SK-N-SH (cell line): ENCODE measurements at regions not wholly inside any gene's neighbourhood (a gene's known extent, or its start where the extent isn't known, plus 50 kb on each side); places are given as distances from the start of the nearest gene placed in this dataset.

Source experiments
- CTCF ChIA-PET: fragments of 300-600, 350-600 bp; formaldehyde crosslinking; extraction: SDS; loops from one replicate; lab custom pipeline; 2021; lab: Yijun Ruan, JAX
- POLR2A ChIA-PET: fragments of 350-600 bp; sonication (Branson Sonifier 250); formaldehyde crosslinking; extraction: SDS; loops from one replicate; lab custom pipeline; 2020; ENCODE audit warnings: antibody characterized with exemption, inconsistent platforms; lab: Yijun Ruan, JAX
- DNase-seq: peaks from one replicate; pipeline ENCODE4 v3.0.0; 2012
- H2AFZ ChIP-seq: fragments of 200-600 bp; sonication (generic); 2 replicates; pipeline ENCODE4 v1.8.1; 2016; ENCODE audit warnings: antibody characterized with exemption, mild to moderate bottlenecking, low read depth
- H3F3A ChIP-seq: fragments of 200-600 bp; sonication (generic); replicated peaks from 2 replicates; pipeline ENCODE3; 2016; ENCODE audit warnings: antibody characterized with exemption, mild to moderate bottlenecking; ENCODE audit not compliant: insufficient read depth
- H3K27ac ChIP-seq, 2 experiments: fragments of 200-500 bp in 1 of 2; fragments of 200-600 bp in 1 of 2; sonication (Bioruptor generic) in 1 of 2; sonication (generic), shearing (Covaris generic) in 1 of 2; 2 replicates each; pipeline versions ENCODE4 v1.5.1 to v1.6.1; 2014 to 2016; ENCODE audit warnings: low read depth in 2 of 2, inconsistent platforms in 1 of 2, low read length in 1 of 2, mild to moderate bottlenecking in 1 of 2, mixed read lengths in 1 of 2
- H3K27me3 ChIP-seq: fragments of 200-600 bp; sonication (generic), shearing (Covaris generic); 2 replicates; pipeline ENCODE4 v1.6.1; 2016; ENCODE audit warnings: mixed run types; ENCODE audit not compliant: insufficient read depth
- H3K36me3 ChIP-seq, 2 experiments: fragments of 200-500 bp in 1 of 2; fragments of 200-600 bp in 1 of 2; sonication (Bioruptor generic) in 1 of 2; sonication (generic) in 1 of 2; replicated peaks in 1 of 2; 2 replicates each; pipeline versions ENCODE3 to v1.5.1; 2014 to 2016; ENCODE audit warnings: low read length in 1 of 2, mild to moderate bottlenecking in 1 of 2; ENCODE audit not compliant: insufficient read depth in 2 of 2, control insufficient read depth in 1 of 2
- H3K4me1 ChIP-seq, 2 experiments: fragments of 200-500 bp in 1 of 2; fragments of 200-600 bp in 1 of 2; sonication (Bioruptor generic) in 1 of 2; sonication (generic), shearing (Covaris generic) in 1 of 2; 2 replicates each; pipeline versions ENCODE4 v1.5.1 to v1.6.1; 2014 to 2016; ENCODE audit warnings: low read depth in 1 of 2, low read length in 1 of 2, mixed run types in 1 of 2; ENCODE audit not compliant: insufficient read depth in 2 of 2, control insufficient read depth in 1 of 2
- H3K4me2 ChIP-seq: fragments of 200-600 bp; sonication (generic), shearing (Covaris generic); 2 replicates; pipeline ENCODE4 v1.6.1; 2017; ENCODE audit warnings: mixed run types
- H3K4me3 ChIP-seq, 2 experiments: fragments of 200-500 bp in 1 of 2; fragments of 200-600 bp in 1 of 2; sonication (Bioruptor generic) in 1 of 2; sonication (generic), shearing (Covaris generic) in 1 of 2; 2 replicates each; pipeline versions ENCODE4 v1.5.1 to v1.8.1; 2014 to 2016; ENCODE audit warnings: low read depth in 2 of 2, inconsistent platforms in 1 of 2, low read length in 1 of 2, mild to moderate bottlenecking in 1 of 2, mixed read lengths in 1 of 2, moderate library complexity in 1 of 2
- H3K79me2 ChIP-seq: fragments of 200-600 bp; sonication (generic); 2 replicates; pipeline ENCODE4 v1.8.1; 2017; ENCODE audit warnings: mild to moderate bottlenecking; ENCODE audit not compliant: insufficient read depth
- H3K9ac ChIP-seq: fragments of 200-600 bp; sonication (generic); 2 replicates; pipeline ENCODE4 v1.6.1; 2017; ENCODE audit warnings: mixed run types
- H3K9me2 ChIP-seq: fragments of 200-600 bp; sonication (generic); 2 replicates; pipeline ENCODE4 v1.6.1; 2017; ENCODE audit warnings: mixed run types
- H3K9me3 ChIP-seq: fragments of 200-600 bp; sonication (generic); 2 replicates; pipeline ENCODE4 v1.6.1; 2017; ENCODE audit warnings: mixed run types, mild to moderate bottlenecking, moderate library complexity
- H4K20me1 ChIP-seq: fragments of 200-600 bp; sonication (generic); 2 replicates; pipeline ENCODE4 v1.6.1; 2017; ENCODE audit warnings: mild to moderate bottlenecking, mixed run types; ENCODE audit not compliant: insufficient read depth
- CTCF ChIP-seq: fragments of 200-600 bp; sonication (generic); IDR thresholded peaks from 2 replicates; pipeline ENCODE4 v1.6.1; 2017; ENCODE audit warnings: antibody characterized with exemption, mild to moderate bottlenecking, moderate library complexity
- GABPA ChIP-seq: IDR thresholded peaks from 2 replicates; pipeline ENCODE4 v1.4.0; 2012; ENCODE audit warnings: low read depth, mild to moderate bottlenecking
- GATA2 ChIP-seq: sonication (generic); formaldehyde crosslinking; IDR thresholded peaks from 2 replicates; pipeline ENCODE4 v1.5.0; 2020; ENCODE audit warnings: mild to moderate bottlenecking, missing genetic modification reagents
- MEF2A ChIP-seq: IDR thresholded peaks from 2 replicates; pipeline ENCODE4 v1.4.0; 2012; ENCODE audit warnings: low read depth, borderline replicate concordance
- MXI1 ChIP-seq: IDR thresholded peaks from 2 replicates; pipeline ENCODE4 v1.6.1; 2012; ENCODE audit warnings: mild to moderate bottlenecking, low read depth, low read length, improper control_type of control experiment
- NFIC ChIP-seq: IDR thresholded peaks from 2 replicates; pipeline ENCODE4 v1.4.0; 2012; ENCODE audit warnings: borderline replicate concordance
- PBX3 ChIP-seq: IDR thresholded peaks from 2 replicates; pipeline ENCODE4; 2012
- RCOR1 ChIP-seq: fragments of 150-350 bp; IDR thresholded peaks from 2 replicates; pipeline ENCODE4 v1.6.1; 2017; ENCODE audit warnings: antibody characterized with exemption, low read length
- REST ChIP-seq: IDR thresholded peaks from 2 replicates; pipeline ENCODE4 v1.6.1; 2012; ENCODE audit warnings: mild to moderate bottlenecking, low read depth, low read length, moderate library complexity
- RFX5 ChIP-seq: IDR thresholded peaks from 2 replicates; pipeline ENCODE4 v1.6.1; 2012; ENCODE audit warnings: mild to moderate bottlenecking, improper control_type of control experiment, low read length
- RXRA ChIP-seq: IDR thresholded peaks from 2 replicates; pipeline ENCODE4 v1.4.0; 2012; ENCODE audit warnings: low read depth, mild to moderate bottlenecking, borderline replicate concordance
- SMC3 ChIP-seq: IDR thresholded peaks from 2 replicates; pipeline ENCODE4 v1.6.1; 2012; ENCODE audit warnings: low read depth, low read length, improper control_type of control experiment
- TCF12 ChIP-seq: IDR thresholded peaks from 2 replicates; pipeline ENCODE4 v1.4.0; 2012
- whole genome bisulfite sequencing: methylation state at CpG from one replicate; pipeline ENCODE4 v1.1.6; 2017; ENCODE audit warnings: low lambda C conversion rate; 5-methylcytosine and 5-hydroxymethylcytosine counted together
- TF ChIP-seq, protein P1 (sequence below): IDR thresholded peaks from 2 replicates; pipeline ENCODE4 v1.4.0; 2012; ENCODE audit warnings: low read depth, borderline replicate concordance
- TF ChIP-seq, protein P2 (sequence below): fragments of 150-350 bp; IDR thresholded peaks from 2 replicates; pipeline ENCODE4 v1.6.1; 2017; ENCODE audit warnings: antibody characterized with exemption, low read length, low read depth, borderline replicate concordance

DNA sequence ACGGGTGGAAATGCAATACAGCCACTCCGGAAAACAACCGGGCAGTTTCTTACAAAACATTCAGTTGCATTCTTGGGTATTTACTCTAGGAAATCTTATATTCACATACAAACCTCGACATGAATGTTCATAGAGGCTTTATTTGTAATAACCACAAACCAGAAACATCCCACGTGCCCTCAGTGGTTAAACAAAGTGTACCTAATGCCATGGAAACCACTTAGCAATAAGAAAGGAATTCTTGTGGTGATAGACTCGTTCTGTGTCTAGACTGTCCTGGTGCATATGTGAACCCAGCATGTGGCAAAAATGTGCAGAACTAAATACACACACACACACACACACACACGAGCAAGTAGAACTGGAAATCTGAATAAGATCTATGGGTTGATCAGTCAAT, 1073.3 kb downstream of the TBC1D22A start:
- no peaks in the 10 kb centered on the region for H3K4me1 ChIP-seq
- TF ChIP-seq, protein P1, sequence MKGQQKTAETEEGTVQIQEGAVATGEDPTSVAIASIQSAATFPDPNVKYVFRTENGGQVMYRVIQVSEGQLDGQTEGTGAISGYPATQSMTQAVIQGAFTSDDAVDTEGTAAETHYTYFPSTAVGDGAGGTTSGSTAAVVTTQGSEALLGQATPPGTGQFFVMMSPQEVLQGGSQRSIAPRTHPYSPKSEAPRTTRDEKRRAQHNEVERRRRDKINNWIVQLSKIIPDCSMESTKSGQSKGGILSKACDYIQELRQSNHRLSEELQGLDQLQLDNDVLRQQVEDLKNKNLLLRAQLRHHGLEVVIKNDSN: peak; percentile 60; the same call in 1 of the 2 replicates
- TF ChIP-seq TCF12 (peak; percentile 51), NFIC (peak; percentile 18; the same call in 1 of the 2 replicates), PBX3 (no peak)
- TF ChIP-seq, all 33 proteins: peak for 3
- 11% methylated on average over 7 of the region's 7 CpGs for WGBS
- H3F3A ChIP-seq: no peaks in the 10 kb centered on the region
- H4K20me1 ChIP-seq: no peaks in the 10 kb centered on the region
- no peak overlapping the region for H2AFZ ChIP-seq
- H3K27ac ChIP-seq: peak overlapping the region in 1 of 2 experiments; percentile 66; a peak in 2 of 4 replicates
- no peak overlapping the region for H3K4me3 ChIP-seq
- H3K79me2 ChIP-seq: no peaks in the 10 kb centered on the region
- no peaks in the 10 kb centered on the region for H3K9me2 ChIP-seq
- no peaks in the 10 kb centered on the region for H3K36me3 ChIP-seq
- POLR2A ChIA-PET: no interaction called here
- DNase-seq: no peak
- no peaks in the 10 kb centered on the region for H3K9me3 ChIP-seq
- H3K9ac ChIP-seq: 0 out of 2 replicates have a peak overlapping the region, but pooled peaks have one; percentile 1
- no peaks in the 10 kb centered on the region for H3K27me3 ChIP-seq
- no peak overlapping the region; the same call in 1 of the 2 replicates for H3K4me2 ChIP-seq
- CTCF ChIA-PET: no interaction called here

- H3K9me2 ChIP-seq: no peaks in the 10 kb centered on the region
- H3K79me2 ChIP-seq: no peaks in the 10 kb centered on the region
- no peaks in the 10 kb centered on the region for H3F3A ChIP-seq
- H3K27ac ChIP-seq: no peak overlapping the region
- WGBS: 23% methylated on average over 6 of the region's 6 CpGs
- no peaks in the 10 kb centered on the region for H3K27me3 ChIP-seq
- TF ChIP-seq SMC3: no peak
- no peak for TF ChIP-seq REST
- no peak for TF ChIP-seq CTCF
- no peak for TF ChIP-seq GABPA
- TF ChIP-seq MEF2A: no peak
- no peak for TF ChIP-seq MXI1
- no peak for TF ChIP-seq PBX3
- no peak for TF ChIP-seq RCOR1
- no peak for TF ChIP-seq GATA2
- TF ChIP-seq RXRA: no peak
- TF ChIP-seq RFX5: no peak
- TF ChIP-seq, protein P2, sequence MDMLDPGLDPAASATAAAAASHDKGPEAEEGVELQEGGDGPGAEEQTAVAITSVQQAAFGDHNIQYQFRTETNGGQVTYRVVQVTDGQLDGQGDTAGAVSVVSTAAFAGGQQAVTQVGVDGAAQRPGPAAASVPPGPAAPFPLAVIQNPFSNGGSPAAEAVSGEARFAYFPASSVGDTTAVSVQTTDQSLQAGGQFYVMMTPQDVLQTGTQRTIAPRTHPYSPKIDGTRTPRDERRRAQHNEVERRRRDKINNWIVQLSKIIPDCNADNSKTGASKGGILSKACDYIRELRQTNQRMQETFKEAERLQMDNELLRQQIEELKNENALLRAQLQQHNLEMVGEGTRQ: no peak
- TF ChIP-seq, all 33 proteins: peak for 0
- CTCF ChIA-PET: no interaction called here
- DNase-seq: no peak
- POLR2A ChIA-PET: no interaction called here
- no peaks in the 10 kb centered on the region for H4K20me1 ChIP-seq
- H3K9me3 ChIP-seq: no peaks in the 10 kb centered on the region
- H3K9ac ChIP-seq: no peak overlapping the region
- H3K4me2 ChIP-seq: no peak overlapping the region
- no peaks in the 10 kb centered on the region for H3K4me1 ChIP-seq
- no peak overlapping the region for H2AFZ ChIP-seq
- no peak overlapping the region for H3K4me3 ChIP-seq
- H3K36me3 ChIP-seq: no peaks in the 10 kb centered on the region
Measured at GRCh38 chr22:47826016-47826415, 1063.6 kb downstream of the TBC1D22A start.
